HG02981 (cell line): ENCODE measurements at regions not wholly inside any gene's neighbourhood (a gene's known extent, or its start where the extent isn't known, plus 50 kb on each side); places are given as distances from the start of the nearest gene placed in this dataset.

Experiments used
- ATAC-seq: cut with Tn5 transposase; IDR thresholded peaks from one replicate; pipeline ENCODE4 v1.9.1; 2021; ENCODE audit warnings: mild to moderate bottlenecking, moderate library complexity; ENCODE audit not compliant: unreplicated experiment

DNA sequence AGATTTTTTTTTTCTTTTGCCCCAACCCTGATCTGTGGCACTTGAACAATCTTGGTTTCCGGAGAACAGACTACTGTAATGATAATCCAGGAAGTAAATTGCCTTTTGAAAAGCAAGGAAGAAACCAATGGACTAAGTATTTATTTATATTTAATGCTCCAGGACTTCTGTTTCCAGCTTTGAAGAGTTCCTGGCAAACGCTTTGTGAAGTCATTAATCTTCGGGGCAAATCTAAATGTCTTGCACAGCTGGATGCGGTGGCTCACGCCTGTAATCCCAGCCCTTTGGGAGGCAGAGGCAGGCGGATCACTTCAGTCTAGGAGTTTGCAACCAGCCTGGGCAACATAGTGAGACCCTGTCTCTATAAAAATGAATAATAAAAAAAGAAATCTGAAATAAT is 135.1 kb upstream of the GATA6 start:
- no peak for ATAC-seq

DNA sequence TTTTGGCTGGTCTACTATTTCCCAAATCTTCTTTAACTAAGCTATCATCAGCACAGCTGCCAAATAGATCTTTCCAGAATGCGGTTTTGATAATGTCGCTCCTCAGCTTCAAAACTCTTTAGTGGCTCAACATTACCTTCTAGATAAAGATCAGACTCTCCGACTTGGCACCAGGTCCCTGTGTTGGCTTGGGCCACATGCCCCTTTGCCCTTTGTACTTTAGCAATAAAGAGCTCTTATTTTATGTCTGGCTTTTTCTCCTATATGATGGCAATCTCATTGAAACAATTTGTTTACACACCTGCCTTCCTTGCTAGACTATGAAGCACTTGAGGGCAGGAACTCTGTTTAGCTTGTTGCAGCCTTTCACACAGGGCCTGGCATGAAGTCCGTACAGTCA is 128.9 kb upstream of the GATA6 start:
- no peak for ATAC-seq

- ATAC-seq = no peak
Observed at GRCh38 chr18:22043837-22044236, 125.6 kb upstream of the GATA6 start.

- no peak for ATAC-seq
Observed at GRCh38 chr18:22044474-22045220, 124.7 kb upstream of the GATA6 start.

DNA sequence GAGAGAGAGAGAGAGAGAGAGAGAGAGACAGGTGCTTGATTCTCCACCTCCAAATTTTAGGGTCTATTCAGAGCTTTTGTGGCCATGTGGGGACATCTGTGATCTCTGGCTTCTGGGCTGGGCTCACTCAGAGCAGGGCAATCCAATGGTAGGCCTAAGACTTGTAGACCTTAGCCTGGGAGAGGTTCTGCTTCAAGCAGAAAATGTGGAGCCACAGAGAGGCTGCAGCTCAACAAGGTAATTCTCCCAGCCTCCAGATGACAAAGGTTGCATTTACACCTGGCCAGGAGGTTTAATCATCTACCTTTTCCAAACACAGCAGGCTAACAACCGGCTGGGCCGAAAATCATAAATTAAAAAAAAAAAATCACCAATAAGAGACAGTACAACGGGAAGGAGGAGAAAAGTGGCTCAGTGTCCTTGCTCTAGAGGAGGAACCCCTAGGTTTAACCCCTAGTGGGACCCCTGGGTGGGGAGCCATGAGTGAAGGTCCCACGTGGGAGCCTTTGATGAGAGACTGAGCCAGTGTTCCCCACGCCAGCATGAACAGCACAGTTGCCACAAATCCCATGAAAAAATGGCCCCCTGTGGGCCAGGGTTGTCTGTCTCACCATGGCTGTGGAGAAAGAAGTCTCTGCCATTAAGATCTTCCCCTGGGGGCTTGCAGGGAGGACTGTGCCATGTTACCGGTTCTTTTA is 124.0 kb upstream of the GATA6 start:
- no peak for ATAC-seq

- ATAC-seq = no peak
Observed at GRCh38 chr18:22046473-22046872, 122.9 kb upstream of the GATA6 start.

DNA sequence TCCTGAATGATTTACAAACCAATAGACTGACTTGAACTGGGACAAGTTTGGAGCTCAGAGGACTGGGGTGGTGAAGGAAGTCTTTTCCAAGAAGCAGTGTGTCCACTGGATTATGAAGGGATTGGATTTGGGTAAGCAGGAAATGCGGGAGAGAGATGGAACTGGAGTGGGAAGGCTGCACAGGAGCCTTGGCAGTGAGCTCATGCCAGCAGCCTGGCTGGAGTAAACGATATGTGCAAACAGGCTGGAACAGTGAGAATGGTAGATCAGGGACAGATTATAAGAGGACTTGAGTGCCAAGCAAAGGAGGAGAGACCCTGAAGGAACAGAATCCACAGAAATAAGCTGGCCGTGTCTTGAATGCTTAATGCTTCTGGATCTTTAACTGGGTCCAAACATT is 121.9 kb upstream of the GATA6 start:
- ATAC-seq = no peak

DNA sequence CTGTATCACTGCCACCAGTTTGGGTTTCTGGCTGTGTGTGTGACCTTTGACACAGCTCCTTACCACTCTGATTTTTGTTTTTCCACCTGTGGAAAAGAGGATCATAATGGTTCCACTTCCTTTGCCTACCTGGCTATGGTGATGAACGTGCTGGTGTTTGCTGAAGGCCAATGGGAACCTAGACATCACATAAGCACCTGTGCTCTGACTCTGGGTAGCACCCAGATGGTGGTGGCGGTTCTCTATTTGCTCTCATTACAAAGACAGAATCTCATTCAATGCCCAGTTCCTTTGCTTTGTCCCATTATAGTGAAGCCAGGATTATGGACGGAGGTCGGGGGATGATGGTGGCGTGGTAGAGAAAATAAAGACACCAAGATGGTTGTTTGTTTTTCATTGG is 121.2 kb upstream of the GATA6 start:
- no peak for ATAC-seq

DNA sequence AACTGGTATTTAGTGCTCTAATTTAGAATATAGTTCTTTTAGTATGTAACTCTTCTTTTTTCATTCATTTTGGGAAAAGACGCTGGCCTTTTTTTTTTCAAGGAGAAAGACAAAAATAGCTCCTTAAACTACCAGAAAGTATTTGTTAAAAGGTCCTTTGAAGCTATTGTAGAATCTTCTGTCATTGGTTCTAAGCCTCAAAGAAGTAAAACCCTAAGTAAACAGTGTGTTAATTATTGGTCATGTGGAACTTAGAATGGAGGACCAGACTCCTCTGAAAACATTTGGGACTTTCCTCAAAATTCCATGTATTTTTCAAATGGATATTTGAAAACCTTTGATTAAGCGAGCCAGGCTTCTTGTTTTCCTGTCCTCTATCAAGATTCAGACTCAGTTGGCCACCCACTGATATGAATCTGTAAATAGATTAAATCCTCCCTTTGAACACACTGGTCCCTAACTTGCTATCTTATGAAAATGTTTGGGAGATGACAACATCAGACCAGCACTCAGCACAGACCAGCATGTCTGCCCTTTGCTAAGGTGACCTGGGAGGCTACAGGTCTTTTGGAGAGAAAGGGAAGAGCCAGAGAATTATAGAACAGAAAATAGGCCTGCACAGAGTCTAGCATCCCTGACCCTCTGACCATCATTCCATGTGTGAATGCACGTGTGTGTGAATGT is 120.3 kb upstream of the GATA6 start:
- no peak for ATAC-seq

GRCh38 chr18:22052405-22053105 is 116.8 kb upstream of the GATA6 start:
- ATAC-seq = no peak

DNA sequence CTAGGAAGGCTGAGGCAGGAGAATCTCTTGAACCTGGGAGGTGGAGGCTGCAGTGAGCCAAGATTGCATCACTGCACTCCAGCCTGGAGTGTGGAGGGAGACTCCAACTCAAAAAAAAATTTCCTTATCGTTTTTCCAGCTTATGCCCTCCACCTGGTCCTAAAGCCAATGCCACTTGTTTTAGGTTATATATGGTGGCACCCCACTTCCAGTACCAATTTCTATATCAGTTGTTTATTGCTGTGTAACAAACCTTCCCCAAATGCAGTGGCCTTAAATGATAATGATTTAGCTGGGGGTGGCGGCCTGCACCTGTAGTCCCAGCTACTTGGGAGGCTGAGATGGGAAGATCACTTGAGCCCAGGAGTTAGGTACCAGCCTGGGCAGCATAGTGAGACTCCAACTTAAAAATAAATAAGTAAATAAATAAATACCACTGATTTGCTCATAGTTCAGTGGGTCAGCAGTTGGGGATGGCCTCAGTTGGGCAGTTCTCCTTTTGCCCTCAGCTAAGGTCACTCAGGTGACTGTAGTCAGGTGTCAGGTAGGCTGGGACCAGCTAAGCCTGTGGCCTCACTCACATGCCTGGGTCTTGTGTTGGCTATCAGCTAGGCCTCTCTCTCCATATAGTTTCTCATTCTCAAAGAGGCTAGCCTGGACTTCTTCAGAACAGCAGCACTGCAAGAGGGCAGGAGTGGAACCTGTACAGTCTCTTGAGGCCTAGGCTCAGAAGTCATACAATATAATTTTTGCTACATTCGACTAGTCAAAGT is 113.7 kb upstream of the GATA6 start:
- ATAC-seq = no peak

- ATAC-seq = no peak
Observed at GRCh38 chr18:22056950-22057349, 112.4 kb upstream of the GATA6 start.

DNA sequence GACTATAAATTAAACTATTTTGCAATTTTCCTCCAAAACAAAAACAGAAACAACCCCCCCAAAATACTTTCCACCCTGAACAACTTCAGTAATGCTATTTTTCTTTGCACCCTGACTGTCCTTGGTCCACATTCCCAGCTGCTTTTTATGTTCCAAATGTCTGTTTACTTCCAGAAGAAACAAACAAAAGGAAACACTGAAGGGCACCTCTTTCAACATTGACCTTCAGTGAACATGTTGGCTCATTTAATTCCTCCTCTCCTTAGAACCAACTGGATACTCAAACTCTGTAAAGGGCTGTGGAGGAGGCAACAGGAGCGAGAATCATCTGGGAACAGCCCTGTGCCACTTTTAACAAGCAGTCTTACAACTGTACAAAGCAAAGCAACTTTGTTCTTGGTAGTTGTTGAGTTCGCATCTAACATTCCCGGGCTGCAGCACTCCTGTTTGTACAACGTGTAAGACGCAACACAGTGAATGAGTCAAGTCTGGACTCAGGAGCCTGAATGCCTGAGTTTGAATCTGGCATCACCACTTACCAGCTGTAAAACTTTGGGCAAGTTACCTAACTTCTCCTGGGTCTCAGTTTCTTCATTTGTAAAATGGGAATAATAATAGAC is 111.4 kb upstream of the GATA6 start:
- no peak for ATAC-seq

GRCh38 chr18:22060361-22060760 is 109.0 kb upstream of the GATA6 start:
- ATAC-seq = no peak

GRCh38 chr18:22063102-22063501 is 106.3 kb upstream of the GATA6 start:
- no peak for ATAC-seq

- no peak for ATAC-seq
Observed at GRCh38 chr18:22063672-22064071, 105.7 kb upstream of the GATA6 start.

DNA sequence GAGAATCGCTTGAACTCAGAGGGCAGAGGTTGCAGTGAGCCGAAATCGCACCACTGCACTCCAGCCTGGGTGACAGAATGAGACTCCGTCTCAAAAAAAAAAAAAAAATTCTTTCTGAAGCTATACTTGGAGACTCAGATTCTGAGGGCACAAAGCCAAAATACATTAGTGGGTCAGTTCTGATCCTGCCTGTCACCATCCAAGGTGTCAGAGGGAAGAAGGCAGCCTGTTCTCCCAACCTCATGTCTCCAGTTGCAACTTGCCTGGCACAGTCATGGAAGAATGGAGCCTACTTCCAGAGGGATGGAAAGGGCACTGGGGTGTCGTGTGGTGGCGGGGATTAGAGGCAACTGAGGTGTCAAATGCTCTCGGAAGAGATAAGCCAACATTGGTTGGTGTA is 104.8 kb upstream of the GATA6 start:
- ATAC-seq = no peak

- ATAC-seq = no peak
Observed at GRCh38 chr18:22065311-22065710, 104.1 kb upstream of the GATA6 start.

GRCh38 chr18:22066083-22066485 is 103.3 kb upstream of the GATA6 start:
- no peak for ATAC-seq

DNA sequence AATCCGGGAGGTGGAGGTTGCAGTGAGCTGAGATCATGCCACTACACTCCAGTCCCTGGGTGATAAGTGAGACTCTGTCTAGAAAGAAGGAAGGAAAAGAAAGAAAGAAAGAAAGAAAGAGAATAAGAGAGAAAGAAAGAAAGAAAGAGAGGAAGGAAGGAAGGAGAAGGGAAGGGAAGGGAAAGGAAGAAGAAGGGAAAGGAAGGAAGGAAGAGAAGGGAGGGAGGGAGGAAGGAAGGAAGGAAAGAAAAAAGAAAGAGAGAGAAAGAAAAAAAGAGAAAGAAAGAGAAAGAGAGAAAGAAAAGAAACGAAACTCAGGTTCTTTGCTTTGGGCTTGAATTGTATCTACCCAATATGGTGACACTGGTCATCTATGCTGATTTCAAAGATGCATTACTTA is 102.3 kb upstream of the GATA6 start:
- ATAC-seq = no peak
